Caco-2 (cell line): ENCODE measurements at regions not wholly inside any gene's neighbourhood (a gene's known extent, or its start where the extent isn't known, plus 50 kb on each side); places are given as distances from the start of the nearest gene placed in this dataset.
"Not testable (repeated sequence)": the region's sequence is repeated elsewhere in the genome, so short reads cannot be mapped to it uniquely, and the experiment has no call there.

Source experiments
- BruUV-seq: library from RNA; stranded (reverse); fragments of 400-500 nt; replicated peaks from 2 replicates; lab custom pipeline; 2021; lab: Mats Ljungman, UMichigan
- CTCF ChIA-PET: fragments of 300-600 bp; sonication (Branson Sonifier 250); formaldehyde crosslinking; loops from one replicate; lab custom pipeline; 2022; ENCODE audit warnings: antibody characterized with exemption; lab: Charles Lee
- POLR2A ChIA-PET: fragments of 300-600 bp; sonication (Branson Sonifier 250); formaldehyde crosslinking; loops from one replicate; lab custom pipeline; 2022; ENCODE audit warnings: antibody characterized with exemption; lab: Charles Lee
- DNase-seq, 2 experiments: peaks; one replicate each; pipeline versions ENCODE4 v3.0.0 to v3.0.0-alpha.2; 2020 to 2022
- H3K27me3 ChIP-seq: replicated peaks from 2 replicates; pipeline ENCODE4 v1.6.0; 2011; ENCODE audit warnings: low read length; ENCODE audit not compliant: control insufficient read depth, insufficient read depth
- H3K36me3 ChIP-seq: 2 replicates; pipeline ENCODE4 v1.5.1; 2011; ENCODE audit warnings: low read length; ENCODE audit not compliant: control insufficient read depth, insufficient read depth
- H3K4me1 ChIP-seq: fragments of 250-450 bp; sonication (Bioruptor Pico); 2 replicates; pipeline ENCODE4 v1.5.1; 2020; ENCODE audit warnings: mild to moderate bottlenecking
- H3K4me3 ChIP-seq: 2 replicates; pipeline ENCODE4 v1.5.1; 2011; ENCODE audit warnings: low read depth, mild to moderate bottlenecking, control low read depth, low read length
- H3K9me3 ChIP-seq: fragments of 250-450 bp; sonication (Bioruptor Pico); 2 replicates; pipeline ENCODE4 v1.5.1; 2020; ENCODE audit warnings: mild to moderate bottlenecking, moderate library complexity
- H3K27ac Mint-ChIP-seq: one replicate; pipeline ENCODE4 v1.8.0; 2022; ENCODE audit warnings: mixed read lengths; ENCODE audit not compliant: unreplicated experiment
- H3K27me3 Mint-ChIP-seq: one replicate; pipeline ENCODE4 v1.8.0; 2022; ENCODE audit warnings: mixed read lengths; ENCODE audit not compliant: insufficient read depth, unreplicated experiment
- H3K36me3 Mint-ChIP-seq: one replicate; pipeline ENCODE4 v1.8.0; 2022; ENCODE audit warnings: mild to moderate bottlenecking, mixed read lengths; ENCODE audit not compliant: insufficient read depth, unreplicated experiment
- H3K4me1 Mint-ChIP-seq: one replicate; pipeline ENCODE4 v1.8.0; 2022; ENCODE audit warnings: low read depth, mixed read lengths; ENCODE audit not compliant: unreplicated experiment
- H3K4me3 Mint-ChIP-seq: one replicate; pipeline ENCODE4 v1.8.0; 2022; ENCODE audit warnings: mild to moderate bottlenecking, moderate library complexity, mixed read lengths; ENCODE audit not compliant: unreplicated experiment
- H3K9me3 Mint-ChIP-seq: one replicate; pipeline ENCODE4 v1.8.0; 2022; ENCODE audit warnings: mixed read lengths; ENCODE audit not compliant: unreplicated experiment
- intact Hi-C: fragments of 100-400 bp; cut with micrococcal nuclease; formaldehyde crosslinking; loops from one replicate; pipeline ENCODE4 v1.10.0; 2022; ENCODE audit not compliant: unreplicated experiment
- TF ChIP-seq, protein P1 (sequence below), 2 experiments: fragments of 200-600 bp in 1 of 2; IDR thresholded peaks; 1 replicate in 1 of 2; 2 replicates in 1 of 2; pipeline versions ENCODE4 v1.5.1 to v1.8.0; 2011 to 2022; ENCODE audit warnings: antibody characterized with exemption in 1 of 2, control low read depth in 1 of 2, inconsistent platforms in 1 of 2, low read depth in 1 of 2, low read length in 1 of 2, mild to moderate bottlenecking in 1 of 2, moderate library complexity in 1 of 2; ENCODE audit not compliant: insufficient read depth in 1 of 2, severe bottlenecking in 1 of 2, unreplicated experiment in 1 of 2

GRCh38 chr4:75325318-75325979 lies 188.8 kb downstream of the RCHY1 start:
- H3K27me3 ChIP-seq = no peaks in the 10 kb centered on the region
- H3K4me3 ChIP-seq = no peak overlapping the region
- no peaks in the 10 kb centered on the region for H3K4me1 ChIP-seq
- Mint-ChIP-seq H3K4me1 (no peaks in the 10 kb centered on the region), H3K4me3 (no peak overlapping the region), H3K9me3 (no peaks in the 10 kb centered on the region), H3K27ac (no peak overlapping the region), H3K27me3 (peaks cover 9% of the 10 kb centered on the region), H3K36me3 (no peaks in the 10 kb centered on the region)
- no peaks in the 10 kb centered on the region for H3K36me3 ChIP-seq
- ChIA-PET POLR2A (no interaction called here), CTCF (no interaction called here)
- intact Hi-C loops = no loop called here
- DNase-seq = no peak
- TF ChIP-seq, protein P1, sequence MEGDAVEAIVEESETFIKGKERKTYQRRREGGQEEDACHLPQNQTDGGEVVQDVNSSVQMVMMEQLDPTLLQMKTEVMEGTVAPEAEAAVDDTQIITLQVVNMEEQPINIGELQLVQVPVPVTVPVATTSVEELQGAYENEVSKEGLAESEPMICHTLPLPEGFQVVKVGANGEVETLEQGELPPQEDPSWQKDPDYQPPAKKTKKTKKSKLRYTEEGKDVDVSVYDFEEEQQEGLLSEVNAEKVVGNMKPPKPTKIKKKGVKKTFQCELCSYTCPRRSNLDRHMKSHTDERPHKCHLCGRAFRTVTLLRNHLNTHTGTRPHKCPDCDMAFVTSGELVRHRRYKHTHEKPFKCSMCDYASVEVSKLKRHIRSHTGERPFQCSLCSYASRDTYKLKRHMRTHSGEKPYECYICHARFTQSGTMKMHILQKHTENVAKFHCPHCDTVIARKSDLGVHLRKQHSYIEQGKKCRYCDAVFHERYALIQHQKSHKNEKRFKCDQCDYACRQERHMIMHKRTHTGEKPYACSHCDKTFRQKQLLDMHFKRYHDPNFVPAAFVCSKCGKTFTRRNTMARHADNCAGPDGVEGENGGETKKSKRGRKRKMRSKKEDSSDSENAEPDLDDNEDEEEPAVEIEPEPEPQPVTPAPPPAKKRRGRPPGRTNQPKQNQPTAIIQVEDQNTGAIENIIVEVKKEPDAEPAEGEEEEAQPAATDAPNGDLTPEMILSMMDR (IDR thresholded peaks at IDR 0.05; ENCODE audit: insufficient read depth in 1 of 2, low read depth in 1 of 2, low read length in 1 of 2, severe bottlenecking in 1 of 2, unreplicated experiment in 1 of 2) = no peak
- no peaks in the 10 kb centered on the region for H3K9me3 ChIP-seq
- no TSS peak for BruUV-seq

- H3K4me3 Mint-ChIP-seq = no peak overlapping the region
- TF ChIP-seq, protein P1 (IDR thresholded peaks at IDR 0.05; ENCODE audit: insufficient read depth in 1 of 2, low read depth in 1 of 2, low read length in 1 of 2, severe bottlenecking in 1 of 2, unreplicated experiment in 1 of 2) = no peak
- intact Hi-C loops = no loop called here
- Histone ChIP-seq H3K27me3 (no peaks in the 10 kb centered on the region), H3K4me3 (no peak overlapping the region), H3K9me3 (no peaks in the 10 kb centered on the region), H3K36me3 (no peaks in the 10 kb centered on the region), H3K4me1 (no peaks in the 10 kb centered on the region)
- peaks cover 6% of the 10 kb centered on the region for H3K27me3 Mint-ChIP-seq
- no TSS peak for BruUV-seq
- POLR2A ChIA-PET = no interaction called here
- peaks cover 4% of the 10 kb centered on the region for H3K9me3 Mint-ChIP-seq
- CTCF ChIA-PET = no interaction called here
- H3K27ac Mint-ChIP-seq = no peak overlapping the region
- no peak for DNase-seq
- H3K36me3 Mint-ChIP-seq = no peaks in the 10 kb centered on the region
- H3K4me1 Mint-ChIP-seq = no peaks in the 10 kb centered on the region
Measured at GRCh38 chr4:75321484-75321883, 192.7 kb downstream of the RCHY1 start.

DNA sequence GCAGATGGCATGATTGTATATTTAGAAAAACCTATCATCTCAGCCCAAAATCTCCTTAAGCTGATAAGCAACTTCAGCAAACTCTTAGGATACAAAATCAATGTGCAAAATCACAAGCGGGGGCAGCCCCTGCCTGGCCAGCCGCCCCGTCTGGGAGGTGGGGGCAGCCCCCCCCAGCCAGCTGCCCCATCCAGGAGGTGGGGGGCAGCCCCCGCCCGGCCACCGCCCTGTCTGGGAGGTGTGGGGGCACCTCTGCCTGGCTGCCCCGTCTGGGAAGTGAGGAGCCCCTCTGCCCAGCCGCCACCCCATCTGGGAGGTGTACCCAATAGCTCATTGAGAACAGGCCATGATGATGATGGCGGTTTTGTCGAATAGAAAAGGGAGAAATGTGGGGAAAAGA lies 196.6 kb downstream of the RCHY1 start:
- H3K4me1 ChIP-seq, H3K27ac Mint-ChIP-seq, H3K4me1 Mint-ChIP-seq, CTCF ChIA-PET, POLR2A ChIA-PET, H3K4me3 ChIP-seq, H3K27me3 Mint-ChIP-seq, H3K4me3 Mint-ChIP-seq, H3K27me3 ChIP-seq, intact Hi-C loops, H3K36me3 Mint-ChIP-seq, BruUV-seq, H3K9me3 ChIP-seq, DNase-seq, H3K36me3 ChIP-seq: not testable (repeated sequence)
- H3K9me3 Mint-ChIP-seq = peaks cover 20% of the 10 kb centered on the region
